ENCODE measurements at regions not wholly inside any gene's neighbourhood (a gene's known extent, or its start where the extent isn't known, plus 50 kb on each side); places are given as distances from the start of the nearest gene placed in this dataset.

DNA sequence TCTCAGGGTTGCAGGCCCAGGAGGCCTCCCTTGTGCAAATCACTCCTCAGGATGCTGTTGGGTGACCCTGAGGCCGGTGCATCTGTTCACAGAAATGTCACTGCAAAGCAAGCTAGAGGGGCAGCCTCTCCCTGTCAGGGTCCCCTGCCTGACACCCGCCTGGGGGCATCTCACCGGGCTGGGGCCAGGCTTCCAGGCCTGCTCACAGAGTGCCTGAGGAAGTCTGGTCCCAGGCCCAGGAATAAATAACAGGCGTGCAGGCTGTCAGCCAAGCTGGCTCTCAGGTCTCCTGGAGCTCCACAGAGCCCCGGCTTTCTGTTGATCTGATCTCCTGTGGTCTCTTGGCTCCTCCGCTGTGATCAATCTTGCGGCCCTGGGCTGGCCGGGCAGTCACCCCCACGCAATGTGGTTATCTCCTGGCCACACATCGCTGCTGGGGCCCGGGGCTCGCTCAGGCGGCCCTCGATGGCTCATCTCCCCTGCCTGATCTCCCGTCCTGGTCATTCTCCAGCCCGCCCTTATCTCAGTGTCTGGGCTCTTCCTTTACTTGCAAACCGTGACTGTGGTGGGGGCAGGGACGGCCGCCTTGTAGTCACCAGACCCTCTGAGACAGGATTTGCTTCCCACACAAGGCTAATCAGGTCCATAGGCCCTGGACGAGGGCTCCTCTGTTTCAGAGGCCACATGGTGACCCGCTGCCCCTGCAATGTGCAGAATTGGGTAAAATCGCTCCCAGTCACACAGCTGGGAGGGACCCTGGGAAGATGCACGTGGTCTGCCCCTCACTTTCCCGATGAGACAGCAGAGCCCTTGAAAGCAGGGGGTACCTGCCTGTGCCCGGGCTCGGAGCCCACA, 231.2 kb upstream of the GSE1 start:
- 39 to 45% (median 41%) methylated on average over 22 to 26 of the region's 26 CpGs for WGBS, 4 donors
- DNase-seq (no peak), ATAC-seq (no peak)
- TF ChIP-seq, protein P1, sequence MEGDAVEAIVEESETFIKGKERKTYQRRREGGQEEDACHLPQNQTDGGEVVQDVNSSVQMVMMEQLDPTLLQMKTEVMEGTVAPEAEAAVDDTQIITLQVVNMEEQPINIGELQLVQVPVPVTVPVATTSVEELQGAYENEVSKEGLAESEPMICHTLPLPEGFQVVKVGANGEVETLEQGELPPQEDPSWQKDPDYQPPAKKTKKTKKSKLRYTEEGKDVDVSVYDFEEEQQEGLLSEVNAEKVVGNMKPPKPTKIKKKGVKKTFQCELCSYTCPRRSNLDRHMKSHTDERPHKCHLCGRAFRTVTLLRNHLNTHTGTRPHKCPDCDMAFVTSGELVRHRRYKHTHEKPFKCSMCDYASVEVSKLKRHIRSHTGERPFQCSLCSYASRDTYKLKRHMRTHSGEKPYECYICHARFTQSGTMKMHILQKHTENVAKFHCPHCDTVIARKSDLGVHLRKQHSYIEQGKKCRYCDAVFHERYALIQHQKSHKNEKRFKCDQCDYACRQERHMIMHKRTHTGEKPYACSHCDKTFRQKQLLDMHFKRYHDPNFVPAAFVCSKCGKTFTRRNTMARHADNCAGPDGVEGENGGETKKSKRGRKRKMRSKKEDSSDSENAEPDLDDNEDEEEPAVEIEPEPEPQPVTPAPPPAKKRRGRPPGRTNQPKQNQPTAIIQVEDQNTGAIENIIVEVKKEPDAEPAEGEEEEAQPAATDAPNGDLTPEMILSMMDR (IDR thresholded peaks at IDR 0.05): no peak
- no peak for TF ChIP-seq POLR2A (IDR thresholded peaks at IDR 0.05)
- intact Hi-C loops (cut with DNase I): no loop called here
- no peaks in the 10 kb centered on the region for H3K27me3 ChIP-seq
- peaks cover 0 to 40% (median 10%) of the 10 kb centered on the region in 12 donors for H3K4me1 ChIP-seq
- no peak overlapping the region for H3K4me3 ChIP-seq
- H3K9me3 ChIP-seq: no peaks in the 10 kb centered on the region
- H3K27ac ChIP-seq: peak overlapping the region in 1 of 12 donors; percentile 66
- no peaks in the 10 kb centered on the region for H3K36me3 ChIP-seq

GRCh38 chr16:85382717-85383118, 230.4 kb upstream of the GSE1 start:
- Histone ChIP-seq H3K36me3 (no peaks in the 10 kb centered on the region), H3K4me1 (peaks cover 0 to 36% (median 10%) of the 10 kb centered on the region in 12 donors), H3K27ac (no peak overlapping the region), H3K4me3 (no peak overlapping the region), H3K9me3 (no peaks in the 10 kb centered on the region), H3K27me3 (no peaks in the 10 kb centered on the region)
- 89 to 98% (median 94%) methylated on average over 11 of the region's 11 CpGs for WGBS, 4 donors
- TF ChIP-seq POLR2A (IDR thresholded peaks at IDR 0.05): no peak
- TF ChIP-seq, protein P1 (IDR thresholded peaks at IDR 0.05): no peak
- ATAC-seq: no peak
- intact Hi-C loops (cut with DNase I): no loop called here
- DNase-seq: peak in 1 of 5 donors; percentile 20

GRCh38 chr16:85383836-85384832, 229.0 kb upstream of the GSE1 start:
- Histone ChIP-seq H3K4me3 (no peak overlapping the region), H3K27ac (no peak overlapping the region), H3K9me3 (no peaks in the 10 kb centered on the region), H3K4me1 (peaks cover 0 to 23% (median 9%) of the 10 kb centered on the region in 12 donors), H3K27me3 (no peaks in the 10 kb centered on the region), H3K36me3 (no peaks in the 10 kb centered on the region)
- DNase-seq (peak in 2 of 5 donors; percentile 19 to 58), ATAC-seq (no peak)
- intact Hi-C loops (cut with DNase I): no loop called here
- no peak for TF ChIP-seq POLR2A (IDR thresholded peaks at IDR 0.05)
- 84 to 93% (median 86%) methylated on average over 15 to 19 of the region's 19 CpGs for WGBS, 4 donors

GRCh38 chr16:85384833-85385462, 228.2 kb upstream of the GSE1 start:
- WGBS, 4 donors: 82 to 93% (median 91%) methylated on average over 11 to 20 of the region's 20 CpGs
- no peaks in the 10 kb centered on the region for H3K36me3 ChIP-seq
- no peak for ATAC-seq

More at GRCh38 chr16:85384833-85385462, 228.2 kb upstream of the GSE1 start:
- H3K4me1 ChIP-seq: peaks cover 0 to 21% (median 9%) of the 10 kb centered on the region in 12 donors
- peak in 3 of 5 donors; percentile 12 to 29 (median 14) for DNase-seq
- no peaks in the 10 kb centered on the region for H3K9me3 ChIP-seq
- H3K4me3 ChIP-seq: no peak overlapping the region
- TF ChIP-seq POLR2A (IDR thresholded peaks at IDR 0.05): no peak
- TF ChIP-seq, protein P1 (IDR thresholded peaks at IDR 0.05): no peak
- H3K27me3 ChIP-seq: no peaks in the 10 kb centered on the region
- intact Hi-C loops (cut with DNase I): no loop called here
- no peak overlapping the region for H3K27ac ChIP-seq

Measured in heart left ventricle (tissue), 16 donors.